Lower leg skin (tissue), 4 donors: ENCODE measurements at regions not wholly inside any gene's neighbourhood (a gene's known extent, or its start where the extent isn't known, plus 50 kb on each side); places are given as distances from the start of the nearest gene placed in this dataset.

Source experiments
- DNase-seq, 2 donors: peaks; one replicate each; pipeline ENCODE4 v3.0.0-alpha.2; 2019; ENCODE audit warnings: low spot score in 2 of 2
- H3K4me3 ChIP-seq: fragments of 200-600 bp; sonication (generic); 2 replicates; pipeline ENCODE4 v1.5.1; 2017; ENCODE audit warnings: mild to moderate bottlenecking, low read depth; ENCODE audit not compliant: poor library complexity, severe bottlenecking
- POLR2A ChIP-seq, 2 donors: fragments of 450-650 bp; IDR thresholded peaks; one replicate each; pipeline ENCODE4 v1.6.1; 2016 to 2017; ENCODE audit warnings: antibody characterized with exemption in 2 of 2, mild to moderate bottlenecking in 1 of 2, moderate library complexity in 1 of 2
- WGBS, 2 donors: methylation state at CpG; one replicate each; pipeline ENCODE4 v1.1.5; 2018; 5-methylcytosine and 5-hydroxymethylcytosine counted together
- intact Hi-C: fragments of 100-400 bp; cut with DNase I; formaldehyde crosslinking; loops from one replicate; pipeline ENCODE4 v1.15.0; 2023; ENCODE audit warnings: low total_unique reads
- TF ChIP-seq, protein P1 (sequence below), 3 donors: fragments of 450-650 bp; IDR thresholded peaks; one replicate each; pipeline ENCODE4 v1.5.1; 2016; ENCODE audit warnings: antibody characterized with exemption in 3 of 3, mild to moderate bottlenecking in 3 of 3, moderate library complexity in 2 of 3

DNA sequence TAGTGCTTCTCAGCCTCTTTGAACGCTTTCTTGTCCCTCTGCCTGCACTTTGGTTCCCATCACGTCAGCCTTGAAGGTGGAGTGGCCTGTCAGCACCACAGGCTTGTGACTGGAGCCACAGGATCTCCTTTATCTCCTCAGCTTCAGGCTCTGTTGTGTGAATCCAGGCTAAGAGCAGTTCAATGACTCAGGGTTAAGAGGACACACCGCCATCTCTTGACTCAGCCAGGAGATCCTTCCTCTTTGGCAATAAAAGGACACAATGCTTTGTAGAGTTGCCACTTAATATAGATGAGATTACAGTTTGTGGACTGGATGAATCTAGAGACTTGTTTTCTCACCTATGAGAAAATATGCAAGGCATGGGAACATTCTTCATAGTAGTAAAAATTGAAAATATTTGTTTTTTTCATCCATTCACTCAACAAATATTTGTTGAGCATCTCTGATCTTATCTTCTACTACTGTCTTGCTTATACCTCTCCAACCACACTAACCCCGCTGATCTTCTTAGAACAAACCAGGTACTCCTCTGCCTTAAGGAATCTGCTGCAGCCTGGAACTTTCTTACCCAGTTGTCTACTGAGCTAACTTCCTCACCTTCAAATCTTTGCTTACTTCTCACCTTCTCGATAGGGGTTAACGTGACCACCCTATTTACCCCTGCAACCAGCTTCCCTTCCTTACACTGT, 62.3 kb downstream of the UCHL1 start:
- DNase-seq = no peak
- TF ChIP-seq POLR2A (IDR thresholded peaks at IDR 0.05) = no peak
- intact Hi-C loops = no loop called here
- no peak overlapping the region for H3K4me3 ChIP-seq
- 70 to 76% methylated on average over 6 of the region's 6 CpGs for WGBS, 2 donors

DNA sequence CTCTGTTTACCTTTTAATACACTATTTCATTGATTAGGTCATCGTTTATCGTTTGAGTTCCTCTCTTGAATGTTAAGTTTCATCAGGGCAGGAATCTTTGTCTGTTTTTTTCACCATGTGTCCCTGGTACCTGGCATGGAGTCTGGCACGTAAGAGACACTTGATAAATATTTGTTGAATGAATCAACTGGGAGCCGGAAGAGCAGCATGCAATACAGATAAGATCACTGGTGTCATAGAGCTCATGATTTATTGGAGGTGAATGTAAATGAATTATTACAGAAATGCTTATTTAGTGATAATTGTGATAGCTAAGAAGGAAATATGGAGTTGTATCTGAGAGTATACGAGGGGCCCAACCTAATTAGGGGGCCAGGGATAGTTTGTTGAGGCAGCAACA, 62.8 kb downstream of the UCHL1 start:
- 35 to 45% methylated on average over 5 of the region's 5 CpGs for WGBS, 2 donors
- H3K4me3 ChIP-seq = no peak overlapping the region
- TF ChIP-seq, protein P1, sequence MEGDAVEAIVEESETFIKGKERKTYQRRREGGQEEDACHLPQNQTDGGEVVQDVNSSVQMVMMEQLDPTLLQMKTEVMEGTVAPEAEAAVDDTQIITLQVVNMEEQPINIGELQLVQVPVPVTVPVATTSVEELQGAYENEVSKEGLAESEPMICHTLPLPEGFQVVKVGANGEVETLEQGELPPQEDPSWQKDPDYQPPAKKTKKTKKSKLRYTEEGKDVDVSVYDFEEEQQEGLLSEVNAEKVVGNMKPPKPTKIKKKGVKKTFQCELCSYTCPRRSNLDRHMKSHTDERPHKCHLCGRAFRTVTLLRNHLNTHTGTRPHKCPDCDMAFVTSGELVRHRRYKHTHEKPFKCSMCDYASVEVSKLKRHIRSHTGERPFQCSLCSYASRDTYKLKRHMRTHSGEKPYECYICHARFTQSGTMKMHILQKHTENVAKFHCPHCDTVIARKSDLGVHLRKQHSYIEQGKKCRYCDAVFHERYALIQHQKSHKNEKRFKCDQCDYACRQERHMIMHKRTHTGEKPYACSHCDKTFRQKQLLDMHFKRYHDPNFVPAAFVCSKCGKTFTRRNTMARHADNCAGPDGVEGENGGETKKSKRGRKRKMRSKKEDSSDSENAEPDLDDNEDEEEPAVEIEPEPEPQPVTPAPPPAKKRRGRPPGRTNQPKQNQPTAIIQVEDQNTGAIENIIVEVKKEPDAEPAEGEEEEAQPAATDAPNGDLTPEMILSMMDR (IDR thresholded peaks at IDR 0.05) = no peak
- no peak for TF ChIP-seq POLR2A (IDR thresholded peaks at IDR 0.05)
- DNase-seq = no peak
- intact Hi-C loops = no loop called here

DNA sequence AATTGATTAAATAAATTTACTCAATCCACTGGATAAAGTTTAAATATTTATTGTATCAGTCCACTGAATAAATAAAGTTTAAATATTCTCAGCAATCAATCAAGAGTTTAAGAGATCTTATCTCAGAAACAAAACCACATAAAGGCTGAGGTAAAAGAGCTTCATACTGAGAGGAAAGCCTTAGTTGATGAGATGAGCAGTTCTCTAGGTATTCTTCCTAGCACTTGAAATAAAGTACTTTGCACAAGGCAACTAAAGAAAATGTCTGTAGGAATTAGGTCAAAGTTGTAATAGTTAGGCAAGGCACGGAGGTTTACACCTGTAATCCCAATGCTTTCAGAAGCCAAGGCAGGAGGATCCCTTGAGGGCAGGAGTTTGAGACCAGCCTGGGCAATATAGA, 63.5 kb downstream of the UCHL1 start:
- no peak overlapping the region for H3K4me3 ChIP-seq
- WGBS, 2 donors = 54 to 57% methylated on average over 1 of the region's 1 CpG
- DNase-seq = no peak
- intact Hi-C loops = no loop called here
- no peak for TF ChIP-seq POLR2A (IDR thresholded peaks at IDR 0.05)
- TF ChIP-seq, protein P1 (IDR thresholded peaks at IDR 0.05) = no peak

DNA sequence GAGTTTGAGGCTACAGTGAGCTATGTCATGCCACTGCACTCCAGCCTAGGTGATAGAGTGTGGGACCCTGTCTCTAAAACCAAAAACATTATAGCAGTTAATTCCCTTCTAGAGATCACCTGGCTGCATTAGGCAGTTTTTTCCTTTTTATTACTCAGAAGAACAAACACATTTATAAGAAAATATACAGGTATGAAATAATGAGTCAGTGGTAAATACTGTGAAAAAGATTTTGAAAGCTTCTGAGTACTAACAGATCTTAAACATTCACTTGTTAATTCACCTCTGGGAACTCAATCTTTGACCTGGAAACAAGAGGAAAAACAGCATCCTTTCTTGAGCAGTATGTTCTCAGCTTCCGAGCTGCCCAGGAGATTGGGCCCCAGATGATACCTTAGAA, 64.1 kb downstream of the UCHL1 start:
- intact Hi-C loops = no loop called here
- no peak overlapping the region for H3K4me3 ChIP-seq
- no peak for TF ChIP-seq POLR2A (IDR thresholded peaks at IDR 0.05)
- TF ChIP-seq, protein P1 (IDR thresholded peaks at IDR 0.05) = no peak
- DNase-seq = no peak
- WGBS, 2 donors = 0 to 91% methylated on average over 1 of the region's 1 CpG

DNA sequence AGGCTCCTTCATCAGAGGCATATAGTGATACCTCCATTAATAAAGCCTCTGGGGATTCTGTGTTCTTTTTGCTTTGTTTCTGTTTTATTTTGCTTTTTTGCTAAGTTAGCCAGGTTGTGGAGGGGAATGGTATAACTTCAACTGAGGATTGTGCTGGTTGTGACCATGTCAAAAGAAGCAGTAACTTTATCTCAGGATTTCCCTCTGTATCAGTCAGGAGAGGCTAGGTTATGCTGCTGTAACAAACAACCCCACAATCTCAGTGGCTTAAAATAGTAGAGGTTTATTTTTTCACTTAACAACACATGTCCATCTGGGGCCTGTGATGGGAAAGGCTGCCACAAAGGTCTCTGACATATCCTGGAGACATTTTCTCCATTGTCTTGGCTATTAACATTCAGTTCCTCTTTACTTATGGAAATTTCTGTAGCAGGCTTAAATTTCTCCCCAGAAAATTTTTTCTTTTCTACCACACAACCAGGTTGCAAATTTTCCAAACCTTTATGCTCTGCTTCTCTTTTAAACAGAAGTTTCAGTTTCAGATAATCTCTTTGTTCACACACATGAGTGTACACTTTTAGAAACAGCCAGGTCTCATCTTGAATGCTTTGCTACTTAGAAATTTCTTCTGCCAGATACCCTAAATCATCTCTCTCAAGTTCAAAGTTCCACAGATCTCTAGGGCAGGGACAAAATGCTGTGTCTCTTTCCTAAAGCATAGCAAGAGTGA, 64.7 kb downstream of the UCHL1 start:
- intact Hi-C loops = no loop called here
- TF ChIP-seq, protein P1 (IDR thresholded peaks at IDR 0.05) = no peak
- no peak for TF ChIP-seq POLR2A (IDR thresholded peaks at IDR 0.05)

DNA sequence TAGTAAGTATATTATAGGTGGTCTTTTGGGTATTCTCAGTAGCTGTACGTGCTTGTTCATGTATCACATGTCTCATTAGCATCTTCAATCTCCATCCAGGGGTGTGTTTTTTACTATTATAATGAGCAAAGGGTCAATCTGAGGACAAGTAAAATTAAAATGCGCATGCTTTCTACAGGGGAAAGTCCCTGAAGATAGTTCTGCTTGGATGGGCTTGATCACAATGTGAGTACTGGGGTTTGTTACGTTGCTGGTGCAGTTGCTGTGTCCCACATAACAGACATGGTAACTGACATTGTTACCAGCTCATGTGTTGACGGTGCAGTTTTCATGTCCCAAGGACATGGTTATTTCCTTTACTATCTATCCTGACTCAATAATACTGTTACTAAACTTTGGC, 65.9 kb downstream of the UCHL1 start:
- intact Hi-C loops = no loop called here
- no peak overlapping the region for H3K4me3 ChIP-seq
- TF ChIP-seq, protein P1 (IDR thresholded peaks at IDR 0.05) = no peak
- TF ChIP-seq POLR2A (IDR thresholded peaks at IDR 0.05) = no peak
- 90 to 95% methylated on average over 4 of the region's 4 CpGs for WGBS, 2 donors
- DNase-seq = no peak

More for the DNA sequence above, 64.7 kb downstream of the UCHL1 start:
- no peak for DNase-seq
- no peak overlapping the region for H3K4me3 ChIP-seq
